ENCODE measurements at regions not wholly inside any gene's neighbourhood (a gene's known extent, or its start where the extent isn't known, plus 50 kb on each side); places are given as distances from the start of the nearest gene placed in this dataset.

DNA sequence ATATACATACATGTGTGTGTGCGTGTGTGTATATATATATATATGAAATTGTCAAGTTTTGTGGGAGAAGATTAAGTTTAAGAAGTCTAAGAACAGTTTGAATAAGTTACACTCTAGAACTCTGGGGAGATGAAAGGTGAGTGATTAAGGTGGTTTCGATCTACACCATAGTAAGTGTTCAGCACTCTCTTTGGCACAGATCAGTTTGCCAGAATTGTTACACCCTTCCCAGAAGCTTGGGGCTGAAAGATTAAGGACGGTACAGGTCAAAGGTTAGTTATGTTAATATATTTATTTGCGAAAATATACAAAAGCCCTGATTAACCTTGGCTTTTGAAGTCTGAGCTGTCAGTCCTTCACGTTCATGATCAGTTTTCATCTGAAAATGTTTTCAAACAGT, 309.1 kb downstream of the KLF5 start:
- Mint-ChIP-seq H3K36me3 (ENCODE audit: low read depth) (no peaks in the 10 kb centered on the region), H3K9me3 (ENCODE audit: low read depth) (peaks cover 3% of the 10 kb centered on the region), H3K27ac (ENCODE audit: unreplicated experiment) (no peak overlapping the region), H3K4me3 (ENCODE audit: unreplicated experiment) (no peak overlapping the region), H3K27me3 (ENCODE audit: low read depth) (peaks cover 19% of the 10 kb centered on the region), H3K4me1 (ENCODE audit: low read depth) (no peaks in the 10 kb centered on the region)
- no peak for DNase-seq (ENCODE audit: low spot score)
- TF ChIP-seq, protein P1, sequence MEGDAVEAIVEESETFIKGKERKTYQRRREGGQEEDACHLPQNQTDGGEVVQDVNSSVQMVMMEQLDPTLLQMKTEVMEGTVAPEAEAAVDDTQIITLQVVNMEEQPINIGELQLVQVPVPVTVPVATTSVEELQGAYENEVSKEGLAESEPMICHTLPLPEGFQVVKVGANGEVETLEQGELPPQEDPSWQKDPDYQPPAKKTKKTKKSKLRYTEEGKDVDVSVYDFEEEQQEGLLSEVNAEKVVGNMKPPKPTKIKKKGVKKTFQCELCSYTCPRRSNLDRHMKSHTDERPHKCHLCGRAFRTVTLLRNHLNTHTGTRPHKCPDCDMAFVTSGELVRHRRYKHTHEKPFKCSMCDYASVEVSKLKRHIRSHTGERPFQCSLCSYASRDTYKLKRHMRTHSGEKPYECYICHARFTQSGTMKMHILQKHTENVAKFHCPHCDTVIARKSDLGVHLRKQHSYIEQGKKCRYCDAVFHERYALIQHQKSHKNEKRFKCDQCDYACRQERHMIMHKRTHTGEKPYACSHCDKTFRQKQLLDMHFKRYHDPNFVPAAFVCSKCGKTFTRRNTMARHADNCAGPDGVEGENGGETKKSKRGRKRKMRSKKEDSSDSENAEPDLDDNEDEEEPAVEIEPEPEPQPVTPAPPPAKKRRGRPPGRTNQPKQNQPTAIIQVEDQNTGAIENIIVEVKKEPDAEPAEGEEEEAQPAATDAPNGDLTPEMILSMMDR (IDR thresholded peaks at IDR 0.05): no peak

DNA sequence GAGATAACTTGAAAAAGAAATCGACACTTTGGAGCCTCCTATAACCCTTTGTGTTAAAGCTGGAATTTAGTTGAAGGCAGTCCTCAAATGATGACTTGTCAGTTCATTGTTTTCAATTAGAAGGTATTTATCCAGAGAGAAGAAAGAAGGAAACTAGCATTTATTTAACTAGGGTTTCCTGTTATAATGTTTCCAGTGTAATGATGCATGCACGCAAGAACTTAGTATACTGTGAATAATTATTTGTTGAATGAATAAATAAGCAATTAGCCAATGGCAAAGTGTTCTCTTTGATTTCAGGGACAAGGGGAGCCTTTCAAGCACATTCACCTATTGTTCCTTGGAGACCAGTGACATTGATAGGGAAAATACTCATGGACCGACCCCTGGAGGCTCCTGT, 307.4 kb downstream of the KLF5 start:
- Mint-ChIP-seq H3K36me3 (ENCODE audit: low read depth) (no peaks in the 10 kb centered on the region), H3K27me3 (ENCODE audit: low read depth) (peaks cover 15% of the 10 kb centered on the region), H3K4me1 (ENCODE audit: low read depth) (no peaks in the 10 kb centered on the region), H3K27ac (ENCODE audit: unreplicated experiment) (no peak overlapping the region), H3K4me3 (ENCODE audit: unreplicated experiment) (no peak overlapping the region), H3K9me3 (ENCODE audit: low read depth) (peaks cover 2% of the 10 kb centered on the region)
- no peak for DNase-seq (ENCODE audit: low spot score)
- TF ChIP-seq, protein P1 (IDR thresholded peaks at IDR 0.05): no peak

DNA sequence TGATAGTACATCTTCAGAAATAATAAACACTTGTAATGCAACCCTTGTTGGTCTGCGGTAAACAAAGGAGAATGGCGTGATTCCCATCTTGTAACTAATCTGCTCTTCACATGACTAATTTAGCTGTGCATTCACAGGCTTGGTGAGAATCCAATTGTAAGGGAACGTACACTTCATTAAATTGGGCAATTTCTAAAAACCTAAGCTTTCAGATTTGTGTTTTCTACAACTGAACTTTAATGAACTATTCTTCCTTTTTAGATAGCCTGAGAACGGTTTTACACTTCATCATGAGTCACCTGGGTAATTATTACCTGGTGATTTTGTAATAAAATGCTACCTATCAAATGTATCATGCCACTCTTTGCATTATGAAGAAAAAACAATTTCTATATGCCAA, 306.9 kb downstream of the KLF5 start:
- peaks cover 15% of the 10 kb centered on the region for H3K27me3 Mint-ChIP-seq (ENCODE audit: low read depth)
- no peak overlapping the region for H3K27ac Mint-ChIP-seq (ENCODE audit: unreplicated experiment)
- H3K4me3 Mint-ChIP-seq (ENCODE audit: unreplicated experiment): no peak overlapping the region
- no peaks in the 10 kb centered on the region for H3K9me3 Mint-ChIP-seq (ENCODE audit: low read depth)
- no peaks in the 10 kb centered on the region for H3K36me3 Mint-ChIP-seq (ENCODE audit: low read depth)
- TF ChIP-seq, protein P1 (IDR thresholded peaks at IDR 0.05): no peak
- no peak for DNase-seq (ENCODE audit: low spot score)
- no peaks in the 10 kb centered on the region for H3K4me1 Mint-ChIP-seq (ENCODE audit: low read depth)

DNA sequence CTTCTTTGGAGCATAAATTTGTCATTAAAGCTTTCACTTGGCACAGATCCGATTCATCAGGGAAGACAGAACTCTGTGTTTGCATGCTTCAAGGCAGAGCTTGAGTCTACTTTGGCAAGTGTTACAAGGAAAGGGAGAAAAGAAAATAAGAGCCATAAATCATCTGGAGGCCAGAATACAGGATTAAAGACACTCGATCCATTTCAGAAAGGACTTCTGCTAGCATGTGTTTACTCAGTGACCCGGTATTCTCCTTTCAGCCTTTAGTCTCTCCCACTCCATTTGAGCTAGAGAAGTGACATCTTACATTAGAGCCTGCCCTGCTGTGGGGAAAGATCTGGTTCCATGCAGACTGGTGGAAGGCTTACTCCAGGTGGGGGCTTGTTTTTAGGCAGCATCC, 306.4 kb downstream of the KLF5 start:
- H3K36me3 Mint-ChIP-seq (ENCODE audit: low read depth): no peaks in the 10 kb centered on the region
- H3K27me3 Mint-ChIP-seq (ENCODE audit: low read depth): peaks cover 15% of the 10 kb centered on the region
- no peak overlapping the region for H3K27ac Mint-ChIP-seq (ENCODE audit: unreplicated experiment)
- DNase-seq (ENCODE audit: low spot score): no peak
- H3K4me1 Mint-ChIP-seq (ENCODE audit: low read depth): no peaks in the 10 kb centered on the region
- no peak overlapping the region for H3K4me3 Mint-ChIP-seq (ENCODE audit: unreplicated experiment)
- TF ChIP-seq, protein P1 (IDR thresholded peaks at IDR 0.05): no peak
- no peaks in the 10 kb centered on the region for H3K9me3 Mint-ChIP-seq (ENCODE audit: low read depth)

DNA sequence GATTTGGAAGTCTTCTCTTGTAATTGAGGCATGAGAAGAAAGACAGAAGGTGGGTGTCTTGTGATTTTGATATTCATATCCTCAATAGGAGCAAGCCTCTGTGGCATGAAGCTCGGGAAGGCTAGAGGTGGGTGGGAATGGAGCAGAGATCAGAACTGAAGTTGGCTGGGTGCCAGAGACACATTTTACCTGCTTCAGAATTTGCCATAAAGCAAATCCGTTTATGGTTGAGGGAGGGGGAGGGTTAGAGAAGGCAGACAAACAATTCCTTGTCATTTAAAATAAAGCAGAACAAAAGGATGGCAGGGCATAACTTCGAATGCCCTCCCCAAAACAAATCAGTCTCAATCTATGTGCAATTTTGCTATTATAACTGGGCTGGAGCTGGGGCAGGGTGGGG, 305.9 kb downstream of the KLF5 start:
- H3K36me3 Mint-ChIP-seq (ENCODE audit: low read depth): no peaks in the 10 kb centered on the region
- no peak overlapping the region for H3K4me3 Mint-ChIP-seq (ENCODE audit: unreplicated experiment)

More for the DNA sequence above, 305.9 kb downstream of the KLF5 start:
- Mint-ChIP-seq H3K27ac (ENCODE audit: unreplicated experiment) (no peak overlapping the region), H3K9me3 (ENCODE audit: low read depth) (no peaks in the 10 kb centered on the region), H3K4me1 (ENCODE audit: low read depth) (no peaks in the 10 kb centered on the region), H3K27me3 (ENCODE audit: low read depth) (peaks cover 15% of the 10 kb centered on the region)
- no peak for DNase-seq (ENCODE audit: low spot score)
- TF ChIP-seq, protein P1 (IDR thresholded peaks at IDR 0.05): no peak

Data from chondrocyte (in vitro differentiated cells).